ENCODE measurements at regions not wholly inside any gene's neighbourhood (a gene's known extent, or its start where the extent isn't known, plus 50 kb on each side); places are given as distances from the start of the nearest gene placed in this dataset.

- H3K4me3 ChIP-seq (replicated peaks; ENCODE audit: low read depth, low read length), result no peak overlapping the region
- no peak for DNase-seq (ENCODE audit: extremely low read depth, insufficient read length)
- TF ChIP-seq, protein P1, sequence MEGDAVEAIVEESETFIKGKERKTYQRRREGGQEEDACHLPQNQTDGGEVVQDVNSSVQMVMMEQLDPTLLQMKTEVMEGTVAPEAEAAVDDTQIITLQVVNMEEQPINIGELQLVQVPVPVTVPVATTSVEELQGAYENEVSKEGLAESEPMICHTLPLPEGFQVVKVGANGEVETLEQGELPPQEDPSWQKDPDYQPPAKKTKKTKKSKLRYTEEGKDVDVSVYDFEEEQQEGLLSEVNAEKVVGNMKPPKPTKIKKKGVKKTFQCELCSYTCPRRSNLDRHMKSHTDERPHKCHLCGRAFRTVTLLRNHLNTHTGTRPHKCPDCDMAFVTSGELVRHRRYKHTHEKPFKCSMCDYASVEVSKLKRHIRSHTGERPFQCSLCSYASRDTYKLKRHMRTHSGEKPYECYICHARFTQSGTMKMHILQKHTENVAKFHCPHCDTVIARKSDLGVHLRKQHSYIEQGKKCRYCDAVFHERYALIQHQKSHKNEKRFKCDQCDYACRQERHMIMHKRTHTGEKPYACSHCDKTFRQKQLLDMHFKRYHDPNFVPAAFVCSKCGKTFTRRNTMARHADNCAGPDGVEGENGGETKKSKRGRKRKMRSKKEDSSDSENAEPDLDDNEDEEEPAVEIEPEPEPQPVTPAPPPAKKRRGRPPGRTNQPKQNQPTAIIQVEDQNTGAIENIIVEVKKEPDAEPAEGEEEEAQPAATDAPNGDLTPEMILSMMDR (IDR thresholded peaks at IDR 0.05; ENCODE audit: insufficient read depth, low read length, poor library complexity, severe bottlenecking), result no peak
- no peaks in the 10 kb centered on the region for H3K27me3 ChIP-seq (replicated peaks; ENCODE audit: control insufficient read depth, insufficient read depth, low read length)
- no peaks in the 10 kb centered on the region for H3K36me3 ChIP-seq (ENCODE audit: control insufficient read depth, insufficient read depth, low read length)
Measured at GRCh38 chr5:114207615-114208014, 154.3 kb upstream of the KCNN2 start.

GRCh38 chr5:114208120-114208519, 153.8 kb upstream of the KCNN2 start:
- TF ChIP-seq, protein P1 (IDR thresholded peaks at IDR 0.05; ENCODE audit: insufficient read depth, low read length, poor library complexity, severe bottlenecking), result no peak
- no peak for DNase-seq (ENCODE audit: extremely low read depth, insufficient read length)
- Histone ChIP-seq H3K36me3 (ENCODE audit: control insufficient read depth, insufficient read depth, low read length) (no peaks in the 10 kb centered on the region), H3K27me3 (replicated peaks; ENCODE audit: control insufficient read depth, insufficient read depth, low read length) (no peaks in the 10 kb centered on the region), H3K4me3 (replicated peaks; ENCODE audit: low read depth, low read length) (no peak overlapping the region)

DNA sequence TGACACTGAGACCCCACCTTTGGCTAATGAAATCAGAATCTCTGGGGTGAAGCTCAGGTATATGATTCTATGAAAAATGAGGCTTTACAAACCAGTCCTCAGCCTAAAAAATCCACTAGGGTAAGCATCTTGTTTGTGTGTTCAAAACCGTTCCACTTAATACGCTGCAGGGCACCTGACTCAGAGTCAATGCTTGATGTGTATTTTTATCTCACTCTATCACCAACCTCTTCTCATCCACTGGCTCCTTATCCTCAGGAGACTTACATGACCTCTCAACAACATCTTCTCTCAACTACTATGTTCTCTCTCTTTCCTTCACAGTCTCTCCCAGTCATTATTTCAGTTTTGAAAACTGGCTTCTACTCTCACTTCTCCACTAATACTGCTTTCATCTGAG, 153.3 kb upstream of the KCNN2 start:
- Histone ChIP-seq H3K4me3 (replicated peaks; ENCODE audit: low read depth, low read length) (no peak overlapping the region), H3K27me3 (replicated peaks; ENCODE audit: control insufficient read depth, insufficient read depth, low read length) (no peaks in the 10 kb centered on the region), H3K36me3 (ENCODE audit: control insufficient read depth, insufficient read depth, low read length) (no peaks in the 10 kb centered on the region)
- DNase-seq (ENCODE audit: extremely low read depth, insufficient read length), result no peak
- TF ChIP-seq, protein P1 (IDR thresholded peaks at IDR 0.05; ENCODE audit: insufficient read depth, low read length, poor library complexity, severe bottlenecking), result no peak

- H3K27me3 ChIP-seq (replicated peaks; ENCODE audit: control insufficient read depth, insufficient read depth, low read length), result no peaks in the 10 kb centered on the region
- no peaks in the 10 kb centered on the region for H3K36me3 ChIP-seq (ENCODE audit: control insufficient read depth, insufficient read depth, low read length)
- no peak for DNase-seq (ENCODE audit: extremely low read depth, insufficient read length)
- no peak overlapping the region for H3K4me3 ChIP-seq (replicated peaks; ENCODE audit: low read depth, low read length)
- TF ChIP-seq, protein P1 (IDR thresholded peaks at IDR 0.05; ENCODE audit: insufficient read depth, low read length, poor library complexity, severe bottlenecking), result no peak
Measured at GRCh38 chr5:114210662-114211061, 151.2 kb upstream of the KCNN2 start.

GRCh38 chr5:114221807-114222206, 140.1 kb upstream of the KCNN2 start:
- Histone ChIP-seq H3K36me3 (ENCODE audit: control insufficient read depth, insufficient read depth, low read length) (no peaks in the 10 kb centered on the region), H3K4me3 (replicated peaks; ENCODE audit: low read depth, low read length) (no peak overlapping the region), H3K27me3 (replicated peaks; ENCODE audit: control insufficient read depth, insufficient read depth, low read length) (no peaks in the 10 kb centered on the region)
- no peak for DNase-seq (ENCODE audit: extremely low read depth, insufficient read length)
- TF ChIP-seq, protein P1 (IDR thresholded peaks at IDR 0.05; ENCODE audit: insufficient read depth, low read length, poor library complexity, severe bottlenecking), result no peak

DNA sequence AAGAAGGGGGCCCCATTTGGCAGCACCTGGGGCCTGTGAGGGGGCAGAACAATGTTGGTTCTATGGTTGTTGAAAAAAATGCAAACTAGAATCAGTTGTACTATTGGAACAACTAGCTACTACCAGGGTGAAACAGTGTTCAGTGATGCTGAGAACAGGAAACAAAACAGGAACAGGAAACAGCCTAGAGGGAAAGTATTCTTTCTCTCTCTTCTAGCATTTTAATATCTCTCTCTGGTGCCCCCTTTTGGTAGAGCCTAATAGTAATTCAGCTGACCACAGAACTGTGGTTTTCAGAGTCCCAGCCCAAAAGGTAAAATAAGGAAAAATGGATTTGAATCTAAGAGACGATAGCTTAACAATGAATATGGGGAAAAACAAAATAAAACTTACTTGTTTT, 138.0 kb upstream of the KCNN2 start:
- TF ChIP-seq, protein P1 (IDR thresholded peaks at IDR 0.05; ENCODE audit: insufficient read depth, low read length, poor library complexity, severe bottlenecking), result peak; percentile 48
- Histone ChIP-seq H3K27me3 (replicated peaks; ENCODE audit: control insufficient read depth, insufficient read depth, low read length) (no peaks in the 10 kb centered on the region), H3K36me3 (ENCODE audit: control insufficient read depth, insufficient read depth, low read length) (no peaks in the 10 kb centered on the region), H3K4me3 (replicated peaks; ENCODE audit: low read depth, low read length) (no peak overlapping the region)
- peak; percentile 24 for DNase-seq (ENCODE audit: extremely low read depth, insufficient read length)
